ENCODE measurements at regions not wholly inside any gene's neighbourhood (a gene's known extent, or its start where the extent isn't known, plus 50 kb on each side); places are given as distances from the start of the nearest gene placed in this dataset.

DNA sequence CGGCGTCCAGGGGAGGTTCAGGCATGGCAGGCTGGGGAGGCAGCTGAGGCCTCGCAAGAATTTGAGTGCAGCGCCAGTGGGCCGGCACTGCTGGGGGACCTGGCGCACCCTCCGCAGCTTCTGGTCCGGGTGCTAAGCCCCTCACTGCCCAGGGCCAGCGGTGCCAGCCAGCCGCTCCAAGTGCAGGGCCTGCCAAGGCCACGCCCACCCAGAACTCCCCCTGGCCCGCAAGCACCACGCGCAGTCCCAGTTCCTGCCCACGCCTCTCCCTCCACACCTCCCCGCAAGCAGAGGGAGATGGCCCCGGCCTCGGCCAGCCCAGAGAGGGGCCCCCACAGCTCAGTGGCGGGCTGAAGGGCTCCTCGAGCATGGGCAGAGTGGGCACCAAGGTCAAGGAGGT lies 2017.3 kb downstream of the LRRC4C start:
- H4K20me1 ChIP-seq (ENCODE audit: control insufficient read depth, insufficient read depth) = no peaks in the 10 kb centered on the region
- H3K27ac ChIP-seq (ENCODE audit: control insufficient read depth, insufficient read depth) = no peak overlapping the region
- H2AFZ ChIP-seq (ENCODE audit: control insufficient read depth, low read depth, low read length) = no peak overlapping the region
- no peak overlapping the region for H3K9ac ChIP-seq (ENCODE audit: control insufficient read depth, insufficient read depth, low read length)
- CTCF ChIA-PET = no interaction called here
- POLR2A ChIA-PET = no interaction called here
- H3K4me2 ChIP-seq (ENCODE audit: control insufficient read depth, insufficient read depth) = no peak overlapping the region
- H3K79me2 ChIP-seq (ENCODE audit: control insufficient read depth, insufficient read depth, low read length) = no peaks in the 10 kb centered on the region
- no peaks in the 10 kb centered on the region for H3K9me3 ChIP-seq (replicated peaks; ENCODE audit: control insufficient read depth, insufficient read depth, low read length)
- no peaks in the 10 kb centered on the region for H3K4me1 ChIP-seq (ENCODE audit: control insufficient read depth, insufficient read depth, low read length)
- SMC1A ChIA-PET (ENCODE audit: uncharacterized antibody, unreplicated experiment) = no interaction called here
- ATAC-seq = no peak
- RAD21 ChIA-PET (ENCODE audit: unreplicated experiment) = no interaction called here
- intact Hi-C loops (cut with micrococcal nuclease; ENCODE audit: unreplicated experiment) = no loop called here
- H3K36me3 ChIP-seq (ENCODE audit: control insufficient read depth in 2 of 2, insufficient read depth in 2 of 2, low read length in 1 of 2) = no peaks in the 10 kb centered on the region
- no peak for DNase-seq (ENCODE audit: low read depth, low spot score)
- TF ChIP-seq HDAC2 (IDR thresholded peaks at IDR 0.05) (no peak), TCF7 (IDR thresholded peaks at IDR 0.05; ENCODE audit: borderline replicate concordance) (no peak), RAD21 (IDR thresholded peaks at IDR 0.05; ENCODE audit: insufficient read depth, low read depth, low read length) (no peak), MEF2A (IDR thresholded peaks at IDR 0.05; ENCODE audit: insufficient read depth, low read depth, low read length) (no peak), RAD51 (IDR thresholded peaks at IDR 0.05) (no peak)
- TF ChIP-seq, protein P1, sequence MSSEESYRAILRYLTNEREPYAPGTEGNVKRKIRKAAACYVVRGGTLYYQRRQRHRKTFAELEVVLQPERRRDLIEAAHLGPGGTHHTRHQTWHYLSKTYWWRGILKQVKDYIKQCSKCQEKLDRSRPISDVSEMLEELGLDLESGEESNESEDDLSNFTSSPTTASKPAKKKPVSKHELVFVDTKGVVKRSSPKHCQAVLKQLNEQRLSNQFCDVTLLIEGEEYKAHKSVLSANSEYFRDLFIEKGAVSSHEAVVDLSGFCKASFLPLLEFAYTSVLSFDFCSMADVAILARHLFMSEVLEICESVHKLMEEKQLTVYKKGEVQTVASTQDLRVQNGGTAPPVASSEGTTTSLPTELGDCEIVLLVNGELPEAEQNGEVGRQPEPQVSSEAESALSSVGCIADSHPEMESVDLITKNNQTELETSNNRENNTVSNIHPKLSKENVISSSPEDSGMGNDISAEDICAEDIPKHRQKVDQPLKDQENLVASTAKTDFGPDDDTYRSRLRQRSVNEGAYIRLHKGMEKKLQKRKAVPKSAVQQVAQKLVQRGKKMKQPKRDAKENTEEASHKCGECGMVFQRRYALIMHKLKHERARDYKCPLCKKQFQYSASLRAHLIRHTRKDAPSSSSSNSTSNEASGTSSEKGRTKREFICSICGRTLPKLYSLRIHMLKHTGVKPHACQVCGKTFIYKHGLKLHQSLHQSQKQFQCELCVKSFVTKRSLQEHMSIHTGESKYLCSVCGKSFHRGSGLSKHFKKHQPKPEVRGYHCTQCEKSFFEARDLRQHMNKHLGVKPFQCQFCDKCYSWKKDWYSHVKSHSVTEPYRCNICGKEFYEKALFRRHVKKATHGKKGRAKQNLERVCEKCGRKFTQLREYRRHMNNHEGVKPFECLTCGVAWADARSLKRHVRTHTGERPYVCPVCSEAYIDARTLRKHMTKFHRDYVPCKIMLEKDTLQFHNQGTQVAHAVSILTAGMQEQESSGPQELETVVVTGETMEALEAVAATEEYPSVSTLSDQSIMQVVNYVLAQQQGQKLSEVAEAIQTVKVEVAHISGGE (CRISPR knock-in tag; IDR thresholded peaks at IDR 0.05) = no peak
- TF ChIP-seq, protein P2, sequence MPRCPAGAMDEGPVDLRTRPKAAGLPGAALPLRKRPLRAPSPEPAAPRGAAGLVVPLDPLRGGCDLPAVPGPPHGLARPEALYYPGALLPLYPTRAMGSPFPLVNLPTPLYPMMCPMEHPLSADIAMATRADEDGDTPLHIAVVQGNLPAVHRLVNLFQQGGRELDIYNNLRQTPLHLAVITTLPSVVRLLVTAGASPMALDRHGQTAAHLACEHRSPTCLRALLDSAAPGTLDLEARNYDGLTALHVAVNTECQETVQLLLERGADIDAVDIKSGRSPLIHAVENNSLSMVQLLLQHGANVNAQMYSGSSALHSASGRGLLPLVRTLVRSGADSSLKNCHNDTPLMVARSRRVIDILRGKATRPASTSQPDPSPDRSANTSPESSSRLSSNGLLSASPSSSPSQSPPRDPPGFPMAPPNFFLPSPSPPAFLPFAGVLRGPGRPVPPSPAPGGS (IDR thresholded peaks at IDR 0.05; ENCODE audit: borderline replicate concordance, insufficient read depth, low read depth, low read length, poor library complexity, severe bottlenecking) = no peak
- TF ChIP-seq, protein P3, sequence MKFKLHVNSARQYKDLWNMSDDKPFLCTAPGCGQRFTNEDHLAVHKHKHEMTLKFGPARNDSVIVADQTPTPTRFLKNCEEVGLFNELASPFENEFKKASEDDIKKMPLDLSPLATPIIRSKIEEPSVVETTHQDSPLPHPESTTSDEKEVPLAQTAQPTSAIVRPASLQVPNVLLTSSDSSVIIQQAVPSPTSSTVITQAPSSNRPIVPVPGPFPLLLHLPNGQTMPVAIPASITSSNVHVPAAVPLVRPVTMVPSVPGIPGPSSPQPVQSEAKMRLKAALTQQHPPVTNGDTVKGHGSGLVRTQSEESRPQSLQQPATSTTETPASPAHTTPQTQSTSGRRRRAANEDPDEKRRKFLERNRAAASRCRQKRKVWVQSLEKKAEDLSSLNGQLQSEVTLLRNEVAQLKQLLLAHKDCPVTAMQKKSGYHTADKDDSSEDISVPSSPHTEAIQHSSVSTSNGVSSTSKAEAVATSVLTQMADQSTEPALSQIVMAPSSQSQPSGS (IDR thresholded peaks at IDR 0.05; ENCODE audit: low read length) = no peak
- in situ Hi-C loops (cut with MboI) = no loop called here
- 40% methylated on average over 16 of the region's 20 CpGs for WGBS (ENCODE audit: insufficient coverage, insufficient replicate concordance, low lambda C conversion rate, missing lambda C conversion rate)
- no peaks in the 10 kb centered on the region for H3K27me3 ChIP-seq (replicated peaks in 1 of 2; ENCODE audit: control insufficient read depth in 2 of 2, insufficient read depth in 2 of 2, low read length in 1 of 2)
- no TSS peak for BruUV-seq (replicated peaks)
- no peak for FAIRE-seq
- H3K4me3 ChIP-seq = no peak overlapping the region

Data from GM12878 (cell line).